ENCODE measurements at regions not wholly inside any gene's neighbourhood (a gene's known extent, or its start where the extent isn't known, plus 50 kb on each side); places are given as distances from the start of the nearest gene placed in this dataset.

DNA sequence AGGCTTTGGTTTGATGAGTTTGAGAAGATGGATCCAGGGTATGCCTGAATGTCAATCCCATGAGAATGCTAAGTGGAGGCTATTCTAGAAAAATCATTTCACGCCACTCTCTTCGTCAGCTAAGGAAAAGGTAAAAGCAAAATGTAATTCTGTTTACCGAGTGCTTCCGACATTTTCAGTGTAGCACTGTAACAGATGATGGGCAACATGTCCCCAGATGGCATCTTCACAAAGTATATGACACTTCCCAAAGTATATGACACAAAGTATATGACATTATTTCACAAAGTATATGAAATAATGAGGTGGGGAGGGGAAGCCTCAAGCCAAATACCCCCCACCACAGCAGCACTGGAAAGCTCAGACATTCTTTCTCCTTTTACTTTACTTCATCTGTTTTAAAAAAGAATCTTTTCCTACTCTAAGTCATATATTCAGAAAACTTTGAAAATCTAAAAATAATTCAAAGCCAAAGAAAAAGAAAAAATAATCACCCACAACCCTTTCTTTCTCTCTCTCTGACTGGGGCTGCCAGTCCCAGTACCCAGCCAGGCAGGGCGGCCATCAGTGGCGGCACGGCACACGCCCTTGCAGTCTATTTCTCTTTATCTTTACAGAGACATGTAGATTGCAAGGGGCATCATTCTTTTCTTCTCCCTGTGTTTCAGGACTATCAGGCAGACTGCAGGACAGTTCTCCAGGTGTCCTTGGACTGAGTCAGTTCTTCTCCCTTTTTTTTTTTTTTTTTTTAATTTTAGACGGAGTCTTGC lies 179.8 kb downstream of the SNX10 start:
- TF ChIP-seq, protein P1, sequence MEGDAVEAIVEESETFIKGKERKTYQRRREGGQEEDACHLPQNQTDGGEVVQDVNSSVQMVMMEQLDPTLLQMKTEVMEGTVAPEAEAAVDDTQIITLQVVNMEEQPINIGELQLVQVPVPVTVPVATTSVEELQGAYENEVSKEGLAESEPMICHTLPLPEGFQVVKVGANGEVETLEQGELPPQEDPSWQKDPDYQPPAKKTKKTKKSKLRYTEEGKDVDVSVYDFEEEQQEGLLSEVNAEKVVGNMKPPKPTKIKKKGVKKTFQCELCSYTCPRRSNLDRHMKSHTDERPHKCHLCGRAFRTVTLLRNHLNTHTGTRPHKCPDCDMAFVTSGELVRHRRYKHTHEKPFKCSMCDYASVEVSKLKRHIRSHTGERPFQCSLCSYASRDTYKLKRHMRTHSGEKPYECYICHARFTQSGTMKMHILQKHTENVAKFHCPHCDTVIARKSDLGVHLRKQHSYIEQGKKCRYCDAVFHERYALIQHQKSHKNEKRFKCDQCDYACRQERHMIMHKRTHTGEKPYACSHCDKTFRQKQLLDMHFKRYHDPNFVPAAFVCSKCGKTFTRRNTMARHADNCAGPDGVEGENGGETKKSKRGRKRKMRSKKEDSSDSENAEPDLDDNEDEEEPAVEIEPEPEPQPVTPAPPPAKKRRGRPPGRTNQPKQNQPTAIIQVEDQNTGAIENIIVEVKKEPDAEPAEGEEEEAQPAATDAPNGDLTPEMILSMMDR (IDR thresholded peaks at IDR 0.05): no peak
- TF ChIP-seq POLR2AphosphoS5 (IDR thresholded peaks at IDR 0.05) (no peak), POLR2A (IDR thresholded peaks at IDR 0.05; ENCODE audit: low read depth) (no peak)

Data from esophagus muscularis mucosa (tissue), 3 donors.